AG10803 (cell line): ENCODE measurements at regions not wholly inside any gene's neighbourhood (a gene's known extent, or its start where the extent isn't known, plus 50 kb on each side); places are given as distances from the start of the nearest gene placed in this dataset.

Source experiments
- DNase-seq: peaks from one replicate; pipeline ENCODE4 v3.0.0; 2010; ENCODE audit warnings: low read depth
- H3K4me3 ChIP-seq: 2 replicates; pipeline ENCODE4 v1.5.1; 2011; ENCODE audit warnings: mild to moderate bottlenecking, low read length, control low read depth
- TF ChIP-seq, protein P1 (sequence below): conservative IDR thresholded peaks from 2 replicates; pipeline ENCODE4 v1.5.1; 2011; ENCODE audit warnings: mild to moderate bottlenecking, low read length, control low read depth, inconsistent platforms

DNA sequence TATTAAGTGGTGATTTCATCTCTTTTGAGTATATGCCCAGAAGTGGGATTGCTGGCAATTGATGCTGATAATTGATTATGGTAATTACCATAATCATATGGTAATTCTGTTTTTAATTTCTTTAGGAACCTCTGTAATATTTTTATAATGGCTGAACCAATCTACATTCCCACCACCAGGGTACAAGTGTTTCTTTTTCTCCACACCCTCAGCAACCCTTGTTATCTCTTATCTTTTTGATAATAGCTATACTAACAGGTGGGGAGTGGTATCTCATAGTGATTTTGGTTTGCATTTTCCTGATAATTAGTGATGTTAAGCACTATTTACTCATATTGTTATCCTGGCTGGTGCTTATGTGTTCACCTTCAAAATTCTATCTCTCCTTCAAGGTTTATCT lies 212.6 kb downstream of the FMR1NB start:
- DNase-seq = no peak
- TF ChIP-seq, protein P1, sequence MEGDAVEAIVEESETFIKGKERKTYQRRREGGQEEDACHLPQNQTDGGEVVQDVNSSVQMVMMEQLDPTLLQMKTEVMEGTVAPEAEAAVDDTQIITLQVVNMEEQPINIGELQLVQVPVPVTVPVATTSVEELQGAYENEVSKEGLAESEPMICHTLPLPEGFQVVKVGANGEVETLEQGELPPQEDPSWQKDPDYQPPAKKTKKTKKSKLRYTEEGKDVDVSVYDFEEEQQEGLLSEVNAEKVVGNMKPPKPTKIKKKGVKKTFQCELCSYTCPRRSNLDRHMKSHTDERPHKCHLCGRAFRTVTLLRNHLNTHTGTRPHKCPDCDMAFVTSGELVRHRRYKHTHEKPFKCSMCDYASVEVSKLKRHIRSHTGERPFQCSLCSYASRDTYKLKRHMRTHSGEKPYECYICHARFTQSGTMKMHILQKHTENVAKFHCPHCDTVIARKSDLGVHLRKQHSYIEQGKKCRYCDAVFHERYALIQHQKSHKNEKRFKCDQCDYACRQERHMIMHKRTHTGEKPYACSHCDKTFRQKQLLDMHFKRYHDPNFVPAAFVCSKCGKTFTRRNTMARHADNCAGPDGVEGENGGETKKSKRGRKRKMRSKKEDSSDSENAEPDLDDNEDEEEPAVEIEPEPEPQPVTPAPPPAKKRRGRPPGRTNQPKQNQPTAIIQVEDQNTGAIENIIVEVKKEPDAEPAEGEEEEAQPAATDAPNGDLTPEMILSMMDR = no peak
- no peak overlapping the region for H3K4me3 ChIP-seq

DNA sequence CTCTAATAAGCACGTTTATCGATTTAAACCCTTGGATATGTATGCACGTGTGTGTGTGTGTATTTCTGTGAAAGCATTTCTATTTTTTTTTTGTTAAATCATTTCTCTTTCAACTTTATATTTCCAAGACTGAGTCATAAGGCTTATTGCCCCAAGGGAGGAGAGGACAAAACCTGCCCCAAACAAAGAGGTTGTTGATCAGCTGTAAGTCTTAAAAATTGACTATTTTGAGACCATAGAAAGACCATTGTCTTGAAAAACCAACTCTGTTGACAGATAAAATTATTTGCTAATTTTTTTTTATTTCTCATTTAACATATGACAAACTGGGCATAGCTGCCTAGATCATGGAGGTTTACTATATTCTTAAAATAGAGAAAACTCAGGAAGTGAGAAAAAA lies 222.4 kb downstream of the FMR1NB start:
- TF ChIP-seq, protein P1 = no peak
- DNase-seq = no peak
- H3K4me3 ChIP-seq = no peak overlapping the region

DNA sequence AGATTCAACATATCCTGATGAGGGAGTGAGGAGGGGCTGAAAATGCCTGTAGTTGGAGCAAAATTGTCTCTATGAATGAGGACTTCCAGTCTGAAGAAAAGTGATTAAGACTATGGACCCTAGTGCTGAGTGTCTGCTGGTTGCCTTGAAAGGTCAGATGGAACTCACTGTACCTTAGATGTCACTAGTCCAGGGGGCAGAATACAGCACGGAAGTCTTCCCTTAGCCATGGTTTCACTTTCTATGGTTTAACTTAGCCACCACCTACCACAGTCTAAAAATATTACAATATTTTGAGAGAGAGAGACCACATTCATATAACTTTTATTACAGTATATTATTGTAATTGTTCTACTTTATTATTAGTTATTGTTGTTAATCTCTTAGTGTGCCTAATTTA lies 223.1 kb downstream of the FMR1NB start:
- TF ChIP-seq, protein P1 = no peak
- DNase-seq = no peak
- H3K4me3 ChIP-seq = no peak overlapping the region

DNA sequence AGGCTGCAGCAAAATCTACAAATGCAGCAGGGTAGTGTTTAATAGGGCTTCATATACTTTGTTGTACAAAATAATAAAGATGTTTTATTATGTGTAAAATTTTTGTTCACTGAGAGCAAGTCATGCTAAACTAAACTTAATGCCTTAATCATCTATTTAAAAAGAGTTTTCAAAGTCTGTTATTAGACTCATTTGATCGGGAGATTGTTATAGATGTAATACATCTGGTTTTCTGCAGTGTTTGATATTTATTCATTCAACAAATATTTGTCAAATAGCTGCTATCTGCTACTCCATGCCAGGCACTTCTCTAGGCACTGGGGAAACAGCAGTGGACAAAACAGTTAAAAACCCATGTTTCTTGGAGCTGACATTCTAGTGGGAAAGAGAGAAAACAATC lies 233.6 kb downstream of the FMR1NB start:
- TF ChIP-seq, protein P1 = no peak
- no peak for DNase-seq
- no peak overlapping the region for H3K4me3 ChIP-seq

DNA sequence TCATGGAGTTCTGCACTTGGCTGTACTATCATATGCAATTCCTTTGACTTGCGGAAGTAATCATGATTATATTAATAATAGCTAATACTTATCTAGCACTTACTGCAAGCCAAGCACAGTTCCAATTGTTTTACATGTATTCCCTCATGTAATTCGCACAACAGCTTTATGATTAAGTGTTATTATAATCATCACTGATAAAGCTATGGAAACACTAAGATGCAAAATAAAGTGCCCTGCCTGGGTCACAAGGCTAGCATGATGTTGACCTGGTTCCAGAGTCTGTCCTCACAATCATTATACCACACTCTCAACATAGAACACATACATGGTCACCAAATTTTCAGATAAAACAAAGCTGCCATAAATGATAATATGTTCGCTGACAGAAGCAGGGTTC lies 234.6 kb downstream of the FMR1NB start:
- TF ChIP-seq, protein P1 = no peak

DNA sequence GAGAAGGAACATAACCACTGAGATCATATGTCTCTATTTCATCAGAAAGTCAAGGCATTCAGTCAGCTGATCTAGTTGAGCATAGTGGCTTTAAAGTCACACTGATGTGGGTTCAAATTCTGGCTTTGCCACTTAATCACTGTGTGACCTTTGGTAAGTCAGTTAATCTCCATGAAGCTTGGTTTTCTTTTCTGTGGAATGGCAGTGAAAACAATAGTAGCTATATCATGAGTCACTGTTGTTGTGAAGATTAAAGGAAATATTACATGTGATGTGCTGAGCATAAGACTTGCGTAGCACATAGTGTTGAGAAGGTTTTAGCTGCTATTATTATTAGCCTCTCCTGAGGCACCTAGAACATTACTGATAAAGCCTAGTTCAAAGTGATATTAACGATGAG lies 242.2 kb downstream of the FMR1NB start:
- no peak for DNase-seq

More for the DNA sequence above, 234.6 kb downstream of the FMR1NB start:
- no peak overlapping the region for H3K4me3 ChIP-seq
- DNase-seq = no peak

DNA sequence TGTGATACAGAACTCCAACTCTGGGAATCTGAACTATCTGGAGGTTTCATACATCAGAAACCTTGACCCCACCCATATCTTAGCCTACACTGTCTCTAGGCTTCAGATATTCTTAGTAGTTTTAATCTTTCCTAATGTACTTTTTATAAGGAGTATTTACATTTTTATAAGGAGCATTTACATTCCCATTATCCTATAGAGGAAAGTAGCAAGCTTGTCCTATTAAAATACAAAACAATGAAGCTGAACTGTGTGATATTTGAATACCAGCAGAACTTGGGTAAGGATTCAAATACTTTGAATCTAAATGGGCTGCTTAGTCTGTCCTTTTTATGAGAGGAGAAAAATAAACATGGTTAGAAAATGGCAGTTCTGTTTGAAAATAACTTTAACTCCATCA lies 247.4 kb downstream of the FMR1NB start:
- H3K4me3 ChIP-seq = no peak overlapping the region
- no peak for DNase-seq
- TF ChIP-seq, protein P1 = no peak

More for the DNA sequence above, 242.2 kb downstream of the FMR1NB start:
- no peak overlapping the region for H3K4me3 ChIP-seq
- TF ChIP-seq, protein P1 = no peak
